ENCODE measurements at regions not wholly inside any gene's neighbourhood (a gene's known extent, or its start where the extent isn't known, plus 50 kb on each side); places are given as distances from the start of the nearest gene placed in this dataset.

DNA sequence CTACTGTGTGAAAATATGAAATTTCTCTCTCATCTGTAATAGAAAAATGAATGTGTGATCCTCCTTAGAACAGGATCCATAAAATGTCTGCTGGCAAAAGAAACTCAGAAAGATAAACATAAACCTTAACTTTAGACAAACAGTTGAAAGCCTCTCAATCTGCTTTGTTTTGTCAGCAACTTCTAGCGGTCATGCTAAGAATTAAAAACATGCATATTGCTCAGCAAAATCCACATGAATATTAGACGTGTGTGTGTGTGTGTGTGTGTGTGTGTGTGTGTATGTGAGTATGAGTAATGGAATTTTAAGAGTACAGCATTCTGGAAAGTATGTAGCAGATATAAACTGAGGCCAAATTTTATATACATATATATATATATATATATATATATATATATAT is 1779.2 kb upstream of the MIR17HG start (continued):
- no peak for TF ChIP-seq ARID4B (CRISPR knock-in tag; IDR thresholded peaks at IDR 0.05)
- TF ChIP-seq, protein P1, sequence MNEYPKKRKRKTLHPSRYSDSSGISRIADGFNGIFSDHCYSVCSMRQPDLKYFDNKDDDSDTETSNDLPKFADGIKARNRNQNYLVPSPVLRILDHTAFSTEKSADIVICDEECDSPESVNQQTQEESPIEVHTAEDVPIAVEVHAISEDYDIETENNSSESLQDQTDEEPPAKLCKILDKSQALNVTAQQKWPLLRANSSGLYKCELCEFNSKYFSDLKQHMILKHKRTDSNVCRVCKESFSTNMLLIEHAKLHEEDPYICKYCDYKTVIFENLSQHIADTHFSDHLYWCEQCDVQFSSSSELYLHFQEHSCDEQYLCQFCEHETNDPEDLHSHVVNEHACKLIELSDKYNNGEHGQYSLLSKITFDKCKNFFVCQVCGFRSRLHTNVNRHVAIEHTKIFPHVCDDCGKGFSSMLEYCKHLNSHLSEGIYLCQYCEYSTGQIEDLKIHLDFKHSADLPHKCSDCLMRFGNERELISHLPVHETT (CRISPR knock-in tag; conservative IDR thresholded peaks at IDR 0.05 in 1 of 2, IDR thresholded peaks at IDR 0.05 in 1 of 2): no peak
- no peak for TF ChIP-seq FOXM1 (IDR thresholded peaks at IDR 0.05; ENCODE audit: low read depth)
- TF ChIP-seq FOXM1 (CRISPR knock-in tag; IDR thresholded peaks at IDR 0.05; ENCODE audit: low read depth): no peak
- no peak for TF ChIP-seq RNF219 (CRISPR knock-in tag; IDR thresholded peaks at IDR 0.05)
- TF ChIP-seq ETV6 (IDR thresholded peaks at IDR 0.05; ENCODE audit: borderline replicate concordance in 1 of 2, low read depth in 2 of 2, low read length in 1 of 2): no peak
- TF ChIP-seq ETV6 (CRISPR knock-in tag; IDR thresholded peaks at IDR 0.05; ENCODE audit: borderline replicate concordance): no peak
- TF ChIP-seq HNRNPUL1 (IDR thresholded peaks at IDR 0.05; ENCODE audit: low read length): no peak
- no peak for TF ChIP-seq TGIF2 (CRISPR knock-in tag; IDR thresholded peaks at IDR 0.05)
- no peak for TF ChIP-seq SUPT5H (IDR thresholded peaks at IDR 0.05)

Measured in K562 (cell line).